Gastroesophageal sphincter (tissue), 4 donors: ENCODE measurements at regions not wholly inside any gene's neighbourhood (a gene's known extent, or its start where the extent isn't known, plus 50 kb on each side); places are given as distances from the start of the nearest gene placed in this dataset.

Experiments
- ATAC-seq: fragments of 150-250 bp; one replicate; pipeline ENCODE4 v1.9.1; 2016; ENCODE audit warnings: mild to moderate bottlenecking, moderate library complexity
- H3K27ac ChIP-seq, 4 donors: fragments of 200-600 bp; sonication (generic) in 3 of 4; 1 replicate in 3 of 4; 2 replicates in 1 of 4; pipeline ENCODE4 v1.5.1; 2016 to 2019
- H3K27me3 ChIP-seq: fragments of 200-600 bp; sonication (generic); one replicate; pipeline ENCODE4 v1.5.1; 2019
- H3K36me3 ChIP-seq, 2 donors: fragments of 200-600 bp; sonication (generic); one replicate each; pipeline ENCODE4 v1.5.1; 2019; ENCODE audit warnings: control low read depth in 1 of 2
- H3K4me1 ChIP-seq, 3 donors: fragments of 200-600 bp; sonication (generic); 1 replicate in 2 of 3; 2 replicates in 1 of 3; pipeline ENCODE4 v1.5.1; 2016 to 2019; ENCODE audit warnings: control low read depth in 2 of 3
- H3K4me3 ChIP-seq, 2 donors: fragments of 200-600 bp; sonication (generic); one replicate each; pipeline ENCODE4 v1.5.1; 2019; ENCODE audit warnings: mild to moderate bottlenecking in 1 of 2, moderate library complexity in 1 of 2
- H3K9me3 ChIP-seq, 3 donors: fragments of 200-600 bp; sonication (generic); one replicate each; pipeline ENCODE4 v1.5.1; 2017 to 2019; ENCODE audit warnings: control low read depth in 2 of 3
- EP300 ChIP-seq: sonication (generic); formaldehyde crosslinking; IDR thresholded peaks from one replicate; pipeline ENCODE4 v1.6.1; 2017; ENCODE audit warnings: antibody characterized with exemption, mild to moderate bottlenecking
- POLR2A ChIP-seq, 2 donors: fragments of 450-650 bp; IDR thresholded peaks; one replicate each; pipeline ENCODE4 v1.6.1; 2017; ENCODE audit warnings: antibody characterized with exemption in 2 of 2, mild to moderate bottlenecking in 2 of 2, moderate library complexity in 1 of 2
- POLR2AphosphoS5 ChIP-seq: sonication (generic); formaldehyde crosslinking; IDR thresholded peaks from one replicate; pipeline ENCODE4 v1.6.1; 2017; ENCODE audit warnings: antibody characterized with exemption
- WGBS, 2 donors: methylation state at CpG; one replicate each; pipeline ENCODE4 v1.1.5; 2018; ENCODE audit warnings: low coverage in 1 of 2; 5-methylcytosine and 5-hydroxymethylcytosine counted together
- TF ChIP-seq, protein P1 (sequence below), 4 experiments: fragments of 200-600 bp in 2 of 4; fragments of 450-650 bp in 2 of 4; sonication (generic) in 1 of 4; IDR thresholded peaks; one replicate each; pipeline ENCODE4 v1.5.1; 2017 to 2019; ENCODE audit warnings: antibody characterized with exemption in 4 of 4, mild to moderate bottlenecking in 2 of 4, moderate library complexity in 2 of 4

DNA sequence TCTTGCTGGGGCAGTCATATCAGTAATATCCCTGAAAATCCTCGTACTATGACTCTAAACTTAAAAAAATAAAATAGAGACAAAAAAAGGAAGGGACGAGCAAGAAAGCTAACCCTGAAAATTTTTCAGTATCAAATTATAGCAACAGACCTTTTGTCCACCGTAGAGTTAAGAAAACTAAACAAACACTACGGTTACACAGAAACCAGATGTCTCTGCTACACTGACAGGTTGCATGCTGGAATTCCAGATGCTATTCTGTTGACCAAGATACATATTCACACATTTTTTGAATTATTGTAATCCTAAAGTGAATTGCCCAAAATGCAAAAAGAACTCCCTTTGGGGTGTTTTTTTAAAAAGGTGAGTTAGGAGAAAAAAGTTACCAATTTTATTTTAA lies 66.9 kb upstream of the SELENOP start:
- ATAC-seq = no peak
- Histone ChIP-seq H3K4me1 (no peaks in the 10 kb centered on the region), H3K4me3 (no peak overlapping the region), H3K27ac (no peak overlapping the region), H3K9me3 (no peaks in the 10 kb centered on the region), H3K27me3 (no peaks in the 10 kb centered on the region), H3K36me3 (no peaks in the 10 kb centered on the region)
- TF ChIP-seq EP300 (no peak), POLR2AphosphoS5 (no peak), POLR2A (IDR thresholded peaks at IDR 0.05) (no peak)
- TF ChIP-seq, protein P1, sequence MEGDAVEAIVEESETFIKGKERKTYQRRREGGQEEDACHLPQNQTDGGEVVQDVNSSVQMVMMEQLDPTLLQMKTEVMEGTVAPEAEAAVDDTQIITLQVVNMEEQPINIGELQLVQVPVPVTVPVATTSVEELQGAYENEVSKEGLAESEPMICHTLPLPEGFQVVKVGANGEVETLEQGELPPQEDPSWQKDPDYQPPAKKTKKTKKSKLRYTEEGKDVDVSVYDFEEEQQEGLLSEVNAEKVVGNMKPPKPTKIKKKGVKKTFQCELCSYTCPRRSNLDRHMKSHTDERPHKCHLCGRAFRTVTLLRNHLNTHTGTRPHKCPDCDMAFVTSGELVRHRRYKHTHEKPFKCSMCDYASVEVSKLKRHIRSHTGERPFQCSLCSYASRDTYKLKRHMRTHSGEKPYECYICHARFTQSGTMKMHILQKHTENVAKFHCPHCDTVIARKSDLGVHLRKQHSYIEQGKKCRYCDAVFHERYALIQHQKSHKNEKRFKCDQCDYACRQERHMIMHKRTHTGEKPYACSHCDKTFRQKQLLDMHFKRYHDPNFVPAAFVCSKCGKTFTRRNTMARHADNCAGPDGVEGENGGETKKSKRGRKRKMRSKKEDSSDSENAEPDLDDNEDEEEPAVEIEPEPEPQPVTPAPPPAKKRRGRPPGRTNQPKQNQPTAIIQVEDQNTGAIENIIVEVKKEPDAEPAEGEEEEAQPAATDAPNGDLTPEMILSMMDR (IDR thresholded peaks at IDR 0.05) = no peak
- 34 to 37% methylated on average over 2 to 4 of the region's 4 CpGs for WGBS, 2 donors

DNA sequence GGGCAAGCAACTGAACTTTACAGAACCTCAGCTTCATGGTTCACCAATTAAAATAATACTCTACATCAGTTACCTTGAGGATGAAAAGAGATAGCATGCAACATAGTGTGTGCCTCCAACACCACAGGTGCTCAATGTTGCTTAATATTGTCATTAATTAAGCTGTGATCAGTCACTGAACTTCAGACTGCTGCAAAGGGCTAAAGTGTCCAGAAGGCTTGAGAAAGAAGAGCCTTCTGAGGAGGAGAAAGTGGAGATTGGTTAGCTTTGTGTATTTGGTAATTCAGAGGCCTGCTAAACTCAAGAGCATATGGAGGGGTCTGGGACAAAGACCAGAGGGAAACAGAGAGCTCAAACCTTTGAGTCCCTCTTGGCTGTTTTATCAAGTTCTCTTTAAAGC lies 66.3 kb upstream of the SELENOP start:
- TF ChIP-seq, protein P1 (IDR thresholded peaks at IDR 0.05) = no peak
- TF ChIP-seq EP300 (no peak), POLR2A (IDR thresholded peaks at IDR 0.05) (no peak), POLR2AphosphoS5 (no peak)
- no peaks in the 10 kb centered on the region for H3K36me3 ChIP-seq
- no peaks in the 10 kb centered on the region for H3K27me3 ChIP-seq
- no peaks in the 10 kb centered on the region for H3K9me3 ChIP-seq
- no peak overlapping the region for H3K4me3 ChIP-seq
- H3K4me1 ChIP-seq = no peaks in the 10 kb centered on the region
- ATAC-seq = no peak
- no peak overlapping the region for H3K27ac ChIP-seq

DNA sequence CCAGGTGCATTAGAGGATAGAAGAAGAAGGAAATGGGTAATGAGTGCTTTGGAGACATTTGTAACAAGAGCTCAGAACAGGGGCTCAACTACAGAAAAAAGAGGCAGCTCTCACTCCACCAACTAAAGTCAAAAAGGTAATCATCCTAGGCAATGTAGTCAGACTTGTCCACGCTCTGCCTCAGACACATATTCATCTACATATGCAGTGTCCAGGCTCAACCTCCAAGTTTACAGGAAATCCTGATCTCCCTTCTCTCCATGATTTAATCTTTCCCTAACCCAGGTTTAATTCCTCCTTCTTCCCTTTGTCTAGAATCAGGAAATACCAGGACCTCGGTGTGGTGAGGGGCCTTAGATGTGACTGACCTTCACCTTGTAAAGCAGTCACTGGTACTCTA lies 65.7 kb upstream of the SELENOP start:
- Histone ChIP-seq H3K27ac (no peak overlapping the region), H3K9me3 (no peaks in the 10 kb centered on the region), H3K27me3 (no peaks in the 10 kb centered on the region), H3K4me3 (no peak overlapping the region), H3K36me3 (no peaks in the 10 kb centered on the region), H3K4me1 (no peaks in the 10 kb centered on the region)
- 83 to 100% methylated on average over 2 of the region's 2 CpGs for WGBS, 2 donors
- TF ChIP-seq POLR2AphosphoS5 (no peak), EP300 (no peak), POLR2A (IDR thresholded peaks at IDR 0.05) (no peak)
- TF ChIP-seq, protein P1 (IDR thresholded peaks at IDR 0.05) = no peak
- ATAC-seq = no peak

DNA sequence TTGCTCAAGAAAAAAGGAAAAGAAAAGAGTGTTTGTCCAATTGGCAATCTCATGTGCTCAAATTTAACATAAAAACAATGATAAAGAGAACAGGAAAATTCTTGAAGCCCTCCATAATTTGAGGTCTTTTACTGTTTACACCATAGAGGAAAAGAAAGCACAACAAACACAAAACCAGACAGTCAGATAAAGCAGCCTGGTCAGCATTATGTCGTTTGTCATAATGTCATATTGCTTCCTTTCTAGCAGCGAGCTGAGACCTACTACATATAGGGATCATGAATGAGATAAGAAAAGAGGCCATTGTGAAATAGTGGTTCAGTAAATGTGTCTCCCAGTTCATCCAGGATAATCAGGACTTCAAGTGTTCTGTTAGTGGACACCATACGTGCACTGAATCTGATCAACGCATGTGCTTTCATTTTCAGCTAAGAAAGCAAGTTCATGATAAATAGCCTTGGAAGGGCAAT lies 64.7 kb upstream of the SELENOP start:
- TF ChIP-seq EP300 = no peak
- TF ChIP-seq POLR2AphosphoS5 = no peak
- TF ChIP-seq, protein P1 (IDR thresholded peaks at IDR 0.05) = no peak
- no peak for TF ChIP-seq POLR2A (IDR thresholded peaks at IDR 0.05)
- Histone ChIP-seq H3K4me1 (no peaks in the 10 kb centered on the region), H3K4me3 (peak overlapping the region in 1 of 2 donors; percentile 3), H3K9me3 (no peaks in the 10 kb centered on the region), H3K27me3 (no peaks in the 10 kb centered on the region), H3K36me3 (no peaks in the 10 kb centered on the region), H3K27ac (no peak overlapping the region)
- ATAC-seq = no peak
- 35 to 54% methylated on average over 4 of the region's 4 CpGs for WGBS, 2 donors

DNA sequence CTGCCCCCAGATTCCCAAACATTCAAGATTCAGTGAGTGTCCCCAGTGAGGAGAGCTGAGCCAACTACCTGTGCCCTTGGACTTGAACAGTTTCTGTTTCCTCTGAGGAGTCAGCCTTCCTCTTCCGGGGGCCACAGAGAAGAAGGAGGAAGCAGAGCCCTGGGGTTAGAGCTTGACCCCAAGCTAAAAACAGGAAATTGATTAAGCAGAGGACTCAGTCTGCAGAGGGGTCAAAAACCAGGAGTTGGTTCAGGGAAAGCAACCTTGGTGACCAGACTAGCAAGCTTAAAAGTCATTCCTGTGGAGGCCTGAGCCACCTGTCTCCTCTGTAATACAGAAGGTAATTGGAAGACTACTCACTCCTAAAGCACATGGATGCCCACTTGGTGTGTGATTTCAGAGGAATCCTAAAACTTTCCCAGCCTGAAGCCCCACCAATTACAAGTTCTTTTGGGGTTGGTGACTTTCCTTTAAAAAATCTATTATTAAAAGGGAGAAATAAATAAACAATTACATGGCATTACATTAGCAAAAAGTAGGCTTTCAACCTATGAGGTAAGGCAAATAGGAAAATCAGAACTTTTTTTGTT lies 64.2 kb upstream of the SELENOP start:
- Histone ChIP-seq H3K36me3 (no peaks in the 10 kb centered on the region), H3K4me3 (no peak overlapping the region), H3K4me1 (no peaks in the 10 kb centered on the region), H3K9me3 (no peaks in the 10 kb centered on the region), H3K27me3 (no peaks in the 10 kb centered on the region), H3K27ac (no peak overlapping the region)
- TF ChIP-seq EP300 = no peak
- TF ChIP-seq, protein P1 (IDR thresholded peaks at IDR 0.05) = no peak
- no peak for TF ChIP-seq POLR2A (IDR thresholded peaks at IDR 0.05)
- no peak for TF ChIP-seq POLR2AphosphoS5
- WGBS, 2 donors = no CpG with 5 or more reads among the region's 1 CpG
- no peak for ATAC-seq
